LoVo (cell line): ENCODE measurements at regions not wholly inside any gene's neighbourhood (a gene's known extent, or its start where the extent isn't known, plus 50 kb on each side); places are given as distances from the start of the nearest gene placed in this dataset.
"Not testable (repeated sequence)": the region's sequence is repeated elsewhere in the genome, so short reads cannot be mapped to it uniquely, and the experiment has no call there.

Experiments
- DNase-seq: peaks from one replicate; pipeline ENCODE4 v3.0.0-alpha.2; 2016; ENCODE audit warnings: low spot score

- no peak for DNase-seq
Observed at GRCh38 chr14:89743828-89744227, 210.7 kb downstream of the EFCAB11 start.

- no peak for DNase-seq
Observed at GRCh38 chr14:89740241-89740640, 214.3 kb downstream of the EFCAB11 start.

GRCh38 chr14:89736881-89737280, 217.6 kb downstream of the EFCAB11 start:
- no peak for DNase-seq

- no peak for DNase-seq
Observed at GRCh38 chr14:89731396-89731933, 223.1 kb downstream of the EFCAB11 start.

- no peak for DNase-seq
Observed at GRCh38 chr14:89730687-89731086, 223.8 kb downstream of the EFCAB11 start.

GRCh38 chr14:89728964-89729363, 225.6 kb downstream of the EFCAB11 start:
- no peak for DNase-seq

- DNase-seq = not testable (repeated sequence)
Observed at GRCh38 chr14:89726226-89726625, 228.3 kb downstream of the EFCAB11 start.

- no peak for DNase-seq
Observed at GRCh38 chr14:89724628-89724960, 229.9 kb downstream of the EFCAB11 start.

GRCh38 chr14:89723930-89724627, 230.5 kb downstream of the EFCAB11 start:
- no peak for DNase-seq

GRCh38 chr14:89721956-89722355, 232.6 kb downstream of the EFCAB11 start:
- DNase-seq = no peak

- DNase-seq = no peak
Observed at GRCh38 chr14:89720741-89721729, 233.5 kb downstream of the EFCAB11 start.

GRCh38 chr14:89720076-89720687, 234.3 kb downstream of the EFCAB11 start:
- no peak for DNase-seq

GRCh38 chr14:89719366-89720075, 235.0 kb downstream of the EFCAB11 start:
- DNase-seq = no peak

- no peak for DNase-seq
Observed at GRCh38 chr14:89708982-89709625, 245.4 kb downstream of the EFCAB11 start.

- DNase-seq = no peak
Observed at GRCh38 chr14:89707086-89707485, 247.4 kb downstream of the EFCAB11 start.

GRCh38 chr14:89702876-89703200, 251.7 kb downstream of the EFCAB11 start:
- no peak for DNase-seq

- DNase-seq = no peak
Observed at GRCh38 chr14:89702073-89702875, 252.3 kb downstream of the EFCAB11 start.

- DNase-seq = peak; percentile 72
Observed at GRCh38 chr14:89701211-89702043, 253.1 kb downstream of the EFCAB11 start.

- DNase-seq = no peak
Observed at GRCh38 chr14:89700801-89701200, 253.7 kb downstream of the EFCAB11 start.

- no peak for DNase-seq
Observed at GRCh38 chr14:89699071-89699470, 255.5 kb downstream of the EFCAB11 start.
